Neural cell (in vitro differentiated cells): ENCODE measurements at regions not wholly inside any gene's neighbourhood (a gene's known extent, or its start where the extent isn't known, plus 50 kb on each side); places are given as distances from the start of the nearest gene placed in this dataset.

ENCODE experiments used
- H2AFZ ChIP-seq: fragments of 200-600, 300-800 bp; sonication (generic), shearing (Covaris generic); 2 replicates; pipeline ENCODE4 v1.6.0; 2014; ENCODE audit warnings: low read depth, mild to moderate bottlenecking, antibody characterized with exemption, low read length, moderate library complexity
- H3F3A ChIP-seq: fragments of 200-600 bp; shearing (Covaris generic); 2 replicates; pipeline ENCODE4 v1.6.1; 2016; ENCODE audit warnings: mild to moderate bottlenecking, moderate library complexity, mixed read lengths, antibody characterized with exemption, low read length; ENCODE audit not compliant: insufficient read depth, poor library complexity, severe bottlenecking
- H3K27ac ChIP-seq: fragments of 200-600, 300-800 bp; sonication (generic), shearing (Covaris generic); 2 replicates; pipeline ENCODE4 v1.5.1; 2014; ENCODE audit warnings: mild to moderate bottlenecking, low read length, moderate library complexity
- H3K27me3 ChIP-seq: fragments of 300-800, 200-600 bp; sonication (generic), shearing (Covaris generic); 2 replicates; pipeline ENCODE4 v1.6.0; 2014; ENCODE audit warnings: mild to moderate bottlenecking, low read depth, low read length, moderate library complexity; ENCODE audit not compliant: insufficient read depth
- H3K36me3 ChIP-seq: fragments of 300-800, 200-600 bp; sonication (generic), shearing (Covaris generic); 2 replicates; pipeline ENCODE4 v1.5.1; 2014; ENCODE audit warnings: mild to moderate bottlenecking, antibody characterized with exemption, low read length, moderate library complexity; ENCODE audit not compliant: insufficient read depth
- H3K4me2 ChIP-seq: fragments of 300-800, 200-600 bp; sonication (generic), shearing (Covaris generic); 2 replicates; pipeline ENCODE4 v1.6.0; 2014; ENCODE audit warnings: mild to moderate bottlenecking, low read length
- H3K4me3 ChIP-seq: fragments of 300-800, 200-600 bp; sonication (generic), shearing (Covaris generic); 2 replicates; pipeline ENCODE4 v1.5.1; 2014; ENCODE audit warnings: mild to moderate bottlenecking, low read length, moderate library complexity
- H3K79me2 ChIP-seq: fragments of 200-600 bp; shearing (Covaris generic); replicated peaks from 2 replicates; pipeline ENCODE4 v1.6.0; 2014; ENCODE audit warnings: mild to moderate bottlenecking, low read length, moderate library complexity; ENCODE audit not compliant: insufficient read depth
- H3K9ac ChIP-seq: fragments of 300-800, 200-600 bp; sonication (generic), shearing (Covaris generic); 2 replicates; pipeline ENCODE4 v1.6.1; 2016; ENCODE audit warnings: mild to moderate bottlenecking, low read length, mixed read lengths
- H3K9me2 ChIP-seq: fragments of 200-600 bp; shearing (Covaris generic); 2 replicates; pipeline ENCODE4 v1.6.1; 2016; ENCODE audit warnings: mild to moderate bottlenecking, low read length, mixed read lengths; ENCODE audit not compliant: insufficient read depth
- H3K9me3 ChIP-seq: fragments of 200-600, 300-800 bp; sonication (generic), shearing (Covaris generic); 2 replicates; pipeline ENCODE4 v1.6.1; 2016; ENCODE audit warnings: mild to moderate bottlenecking, mixed run types, low read length, moderate library complexity, mixed read lengths
- H4K20me1 ChIP-seq: fragments of 200-600 bp; shearing (Covaris generic); 2 replicates; pipeline ENCODE4 v1.6.1; 2016; ENCODE audit warnings: mild to moderate bottlenecking, mixed run types; ENCODE audit not compliant: insufficient read depth
- CTCF ChIP-seq: fragments of 450-650 bp; IDR thresholded peaks from 2 replicates; pipeline ENCODE4 v1.5.1; 2014; ENCODE audit warnings: antibody characterized with exemption, mild to moderate bottlenecking, moderate library complexity; ENCODE audit not compliant: poor library complexity, severe bottlenecking
- EP300 ChIP-seq: fragments of 450-650 bp; conservative IDR thresholded peaks from 2 replicates; pipeline ENCODE4 v1.6.1; 2014; ENCODE audit warnings: antibody characterized with exemption, mild to moderate bottlenecking, moderate library complexity; ENCODE audit not compliant: poor library complexity, severe bottlenecking
- EZH2 ChIP-seq: fragments of 200-600, 300-800 bp; shearing (Covaris generic), sonication (generic); IDR thresholded peaks from 2 replicates; pipeline ENCODE4 v1.6.1; 2014; ENCODE audit warnings: antibody characterized with exemption, low read length, borderline replicate concordance, mild to moderate bottlenecking; ENCODE audit not compliant: insufficient read depth, poor library complexity, severe bottlenecking
- MXI1 ChIP-seq: fragments of 450-650 bp; conservative IDR thresholded peaks from 2 replicates; pipeline ENCODE4 v1.6.1; 2014; ENCODE audit warnings: antibody characterized with exemption, mild to moderate bottlenecking; ENCODE audit not compliant: poor library complexity, severe bottlenecking
- POLR2AphosphoS5 ChIP-seq: IDR thresholded peaks from 2 replicates; pipeline ENCODE4 v1.6.1; 2012
- RAD21 ChIP-seq: fragments of 450-650 bp; conservative IDR thresholded peaks from 2 replicates; pipeline ENCODE4 v1.6.1; 2014; ENCODE audit warnings: antibody characterized with exemption, mild to moderate bottlenecking, moderate library complexity
- SMC3 ChIP-seq: fragments of 450-650 bp; conservative IDR thresholded peaks from 2 replicates; pipeline ENCODE4 v1.6.1; 2014; ENCODE audit warnings: antibody characterized with exemption, mild to moderate bottlenecking, moderate library complexity; ENCODE audit not compliant: poor library complexity

GRCh38 chr22:48004936-48005335 is 1242.5 kb downstream of the TBC1D22A start:
- Histone ChIP-seq H3K4me3 (no peak overlapping the region), H3K79me2 (no peaks in the 10 kb centered on the region), H3K27me3 (no peaks in the 10 kb centered on the region), H3K36me3 (no peaks in the 10 kb centered on the region), H2AFZ (no peak overlapping the region), H3K27ac (no peak overlapping the region), H4K20me1 (no peaks in the 10 kb centered on the region), H3F3A (no peaks in the 10 kb centered on the region), H3K9me3 (no peaks in the 10 kb centered on the region), H3K4me2 (no peak overlapping the region), H3K9me2 (no peaks in the 10 kb centered on the region), H3K9ac (no peak overlapping the region)
- TF ChIP-seq POLR2AphosphoS5 (no peak), RAD21 (no peak)

GRCh38 chr22:48004038-48004437 is 1241.6 kb downstream of the TBC1D22A start:
- TF ChIP-seq SMC3 (no peak), EP300 (no peak), CTCF (no peak)
- Histone ChIP-seq H3K9ac (no peak overlapping the region), H3K36me3 (no peaks in the 10 kb centered on the region), H3K4me2 (no peak overlapping the region), H3K4me3 (no peak overlapping the region), H3K79me2 (no peaks in the 10 kb centered on the region), H3K9me2 (no peaks in the 10 kb centered on the region), H3F3A (no peaks in the 10 kb centered on the region), H4K20me1 (no peaks in the 10 kb centered on the region), H3K9me3 (no peaks in the 10 kb centered on the region), H3K27ac (no peak overlapping the region), H2AFZ (no peak overlapping the region), H3K27me3 (no peaks in the 10 kb centered on the region)

GRCh38 chr22:48001101-48001500 is 1238.7 kb downstream of the TBC1D22A start:
- TF ChIP-seq CTCF (no peak), EP300 (no peak), SMC3 (no peak), EZH2 (no peak), MXI1 (no peak), POLR2AphosphoS5 (no peak)
- no peak overlapping the region for H3K4me2 ChIP-seq

More at GRCh38 chr22:48001101-48001500, 1238.7 kb downstream of the TBC1D22A start:
- no peaks in the 10 kb centered on the region for H3K27me3 ChIP-seq
- H2AFZ ChIP-seq: no peak overlapping the region
- no peaks in the 10 kb centered on the region for H3K9me2 ChIP-seq
- H3K4me3 ChIP-seq: no peak overlapping the region
- H3K27ac ChIP-seq: no peak overlapping the region
- H3F3A ChIP-seq: no peaks in the 10 kb centered on the region
- no peaks in the 10 kb centered on the region for H3K36me3 ChIP-seq
- H3K79me2 ChIP-seq: no peaks in the 10 kb centered on the region
- no peaks in the 10 kb centered on the region for H3K9me3 ChIP-seq
- H4K20me1 ChIP-seq: no peaks in the 10 kb centered on the region
- H3K9ac ChIP-seq: no peak overlapping the region
